Gastroesophageal sphincter (tissue), 4 donors: ENCODE measurements at regions not wholly inside any gene's neighbourhood (a gene's known extent, or its start where the extent isn't known, plus 50 kb on each side); places are given as distances from the start of the nearest gene placed in this dataset.
"Not testable (repeated sequence)": the region's sequence is repeated elsewhere in the genome, so short reads cannot be mapped to it uniquely, and the experiment has no call there.

Source experiments
- ATAC-seq: fragments of 150-250 bp; one replicate; pipeline ENCODE4 v1.9.1; 2016; ENCODE audit warnings: mild to moderate bottlenecking, moderate library complexity
- H3K27ac ChIP-seq, 4 donors: fragments of 200-600 bp; sonication (generic) in 3 of 4; 1 replicate in 3 of 4; 2 replicates in 1 of 4; pipeline ENCODE4 v1.5.1; 2016 to 2019
- H3K27me3 ChIP-seq: fragments of 200-600 bp; sonication (generic); one replicate; pipeline ENCODE4 v1.5.1; 2019
- H3K36me3 ChIP-seq, 2 donors: fragments of 200-600 bp; sonication (generic); one replicate each; pipeline ENCODE4 v1.5.1; 2019; ENCODE audit warnings: control low read depth in 1 of 2
- H3K4me1 ChIP-seq, 3 donors: fragments of 200-600 bp; sonication (generic); 1 replicate in 2 of 3; 2 replicates in 1 of 3; pipeline ENCODE4 v1.5.1; 2016 to 2019; ENCODE audit warnings: control low read depth in 2 of 3
- H3K4me3 ChIP-seq, 2 donors: fragments of 200-600 bp; sonication (generic); one replicate each; pipeline ENCODE4 v1.5.1; 2019; ENCODE audit warnings: mild to moderate bottlenecking in 1 of 2, moderate library complexity in 1 of 2
- H3K9me3 ChIP-seq, 3 donors: fragments of 200-600 bp; sonication (generic); one replicate each; pipeline ENCODE4 v1.5.1; 2017 to 2019; ENCODE audit warnings: control low read depth in 2 of 3
- CTCF ChIP-seq, 4 experiments: fragments of 200-600 bp in 2 of 4; fragments of 450-650 bp in 2 of 4; sonication (generic) in 1 of 4; IDR thresholded peaks; one replicate each; pipeline ENCODE4 v1.5.1; 2017 to 2019; ENCODE audit warnings: antibody characterized with exemption in 4 of 4, mild to moderate bottlenecking in 2 of 4, moderate library complexity in 2 of 4
- EP300 ChIP-seq: sonication (generic); formaldehyde crosslinking; IDR thresholded peaks from one replicate; pipeline ENCODE4 v1.6.1; 2017; ENCODE audit warnings: antibody characterized with exemption, mild to moderate bottlenecking
- POLR2A ChIP-seq, 2 donors: fragments of 450-650 bp; IDR thresholded peaks; one replicate each; pipeline ENCODE4 v1.6.1; 2017; ENCODE audit warnings: antibody characterized with exemption in 2 of 2, mild to moderate bottlenecking in 2 of 2, moderate library complexity in 1 of 2
- POLR2AphosphoS5 ChIP-seq: sonication (generic); formaldehyde crosslinking; IDR thresholded peaks from one replicate; pipeline ENCODE4 v1.6.1; 2017; ENCODE audit warnings: antibody characterized with exemption
- WGBS, 2 donors: methylation state at CpG; one replicate each; pipeline ENCODE4 v1.1.5; 2018; ENCODE audit warnings: low coverage in 1 of 2; 5-methylcytosine and 5-hydroxymethylcytosine counted together

GRCh38 chr2:6186332-6187151 lies 494.4 kb downstream of the SOX11 start:
- TF ChIP-seq EP300 (no peak), POLR2AphosphoS5 (peak; percentile 12), CTCF (IDR thresholded peaks at IDR 0.05) (no peak), POLR2A (IDR thresholded peaks at IDR 0.05) (no peak)
- no peaks in the 10 kb centered on the region for H3K36me3 ChIP-seq
- no peaks in the 10 kb centered on the region for H3K4me1 ChIP-seq
- no peaks in the 10 kb centered on the region for H3K9me3 ChIP-seq
- ATAC-seq: peak; percentile 41
- H3K27ac ChIP-seq: peak overlapping the region in 2 of 4 donors; percentile 9 to 26
- no peaks in the 10 kb centered on the region for H3K27me3 ChIP-seq
- WGBS, 2 donors: 20 to 51% methylated on average over 1 to 7 of the region's 7 CpGs
- no peak overlapping the region for H3K4me3 ChIP-seq

GRCh38 chr2:6196449-6196848 lies 504.3 kb downstream of the SOX11 start:
- Histone ChIP-seq H3K36me3 (no peaks in the 10 kb centered on the region), H3K27ac (no peak overlapping the region), H3K4me3 (no peak overlapping the region), H3K4me1 (no peaks in the 10 kb centered on the region), H3K27me3 (no peaks in the 10 kb centered on the region), H3K9me3 (peaks cover 0 to 17% (median 0%) of the 10 kb centered on the region in 3 donors)
- WGBS, 2 donors: 75% methylated on average over 1 of the region's 1 CpG; no CpG with 5 or more reads in 1 of the 2 donors
- TF ChIP-seq POLR2A (IDR thresholded peaks at IDR 0.05): no peak
- no peak for TF ChIP-seq CTCF (IDR thresholded peaks at IDR 0.05)
- no peak for TF ChIP-seq EP300
- no peak for TF ChIP-seq POLR2AphosphoS5
- ATAC-seq: no peak

- H3K27me3 ChIP-seq, ATAC-seq, H3K4me1 ChIP-seq, H3K36me3 ChIP-seq, H3K27ac ChIP-seq, H3K4me3 ChIP-seq: not testable (repeated sequence)
- 90% methylated on average over 6 of the region's 6 CpGs for WGBS, 2 donors
- H3K9me3 ChIP-seq: peaks cover 0 to 17% (median 0%) of the 10 kb centered on the region in 3 donors
Measured at GRCh38 chr2:6198370-6198919, 506.3 kb downstream of the SOX11 start.

GRCh38 chr2:6202756-6203155 lies 510.6 kb downstream of the SOX11 start:
- ATAC-seq: no peak
- no peak for TF ChIP-seq POLR2AphosphoS5
- no peak for TF ChIP-seq CTCF (IDR thresholded peaks at IDR 0.05)
- no peak for TF ChIP-seq POLR2A (IDR thresholded peaks at IDR 0.05)
- TF ChIP-seq EP300: no peak
- H3K4me3 ChIP-seq: no peak overlapping the region
- no peak overlapping the region for H3K27ac ChIP-seq
- H3K36me3 ChIP-seq: no peaks in the 10 kb centered on the region
- peaks cover 0 to 17% (median 0%) of the 10 kb centered on the region in 3 donors for H3K9me3 ChIP-seq
- no peaks in the 10 kb centered on the region for H3K27me3 ChIP-seq
- WGBS, 2 donors: 62 to 67% methylated on average over 4 to 5 of the region's 5 CpGs
- no peaks in the 10 kb centered on the region for H3K4me1 ChIP-seq

GRCh38 chr2:6203291-6203959 lies 511.2 kb downstream of the SOX11 start:
- WGBS, 2 donors: 83 to 90% methylated on average over 5 of the region's 5 CpGs

More at GRCh38 chr2:6203291-6203959, 511.2 kb downstream of the SOX11 start:
- H3K4me3 ChIP-seq: no peak overlapping the region
- TF ChIP-seq EP300 (no peak), CTCF (IDR thresholded peaks at IDR 0.05) (no peak), POLR2AphosphoS5 (no peak), POLR2A (IDR thresholded peaks at IDR 0.05) (no peak)
- no peaks in the 10 kb centered on the region for H3K27me3 ChIP-seq
- H3K27ac ChIP-seq: no peak overlapping the region
- no peaks in the 10 kb centered on the region for H3K36me3 ChIP-seq
- peaks cover 0 to 12% (median 0%) of the 10 kb centered on the region in 3 donors for H3K9me3 ChIP-seq
- no peak for ATAC-seq
- H3K4me1 ChIP-seq: no peaks in the 10 kb centered on the region
